GM13976 (cell line): ENCODE measurements at regions not wholly inside any gene's neighbourhood (a gene's known extent, or its start where the extent isn't known, plus 50 kb on each side); places are given as distances from the start of the nearest gene placed in this dataset.

Experiments
- DNase-seq: peaks from one replicate; pipeline ENCODE4 v3.0.0; 2012; ENCODE audit warnings: low spot score
- in situ Hi-C: fragments of 300-500 bp; cut with MboI; formaldehyde crosslinking; loops from one replicate; pipeline ENCODE4 v1.12.0; 2022; ENCODE audit warnings: low sequenced_read_pairs, mixed read lengths, inconsistent platforms; ENCODE audit not compliant: unreplicated experiment
- TF ChIP-seq, protein P1 (sequence below): IDR thresholded peaks from 2 replicates; pipeline ENCODE4 v1.5.1; 2012; ENCODE audit warnings: borderline replicate concordance, mild to moderate bottlenecking; ENCODE audit not compliant: insufficient read depth; ENCODE audit errors: extremely low read depth, missing control alignments, control extremely low read depth

GRCh38 chr4:31557437-31557836 is 837.3 kb downstream of the PCDH7 start:
- DNase-seq, result no peak
- TF ChIP-seq, protein P1, sequence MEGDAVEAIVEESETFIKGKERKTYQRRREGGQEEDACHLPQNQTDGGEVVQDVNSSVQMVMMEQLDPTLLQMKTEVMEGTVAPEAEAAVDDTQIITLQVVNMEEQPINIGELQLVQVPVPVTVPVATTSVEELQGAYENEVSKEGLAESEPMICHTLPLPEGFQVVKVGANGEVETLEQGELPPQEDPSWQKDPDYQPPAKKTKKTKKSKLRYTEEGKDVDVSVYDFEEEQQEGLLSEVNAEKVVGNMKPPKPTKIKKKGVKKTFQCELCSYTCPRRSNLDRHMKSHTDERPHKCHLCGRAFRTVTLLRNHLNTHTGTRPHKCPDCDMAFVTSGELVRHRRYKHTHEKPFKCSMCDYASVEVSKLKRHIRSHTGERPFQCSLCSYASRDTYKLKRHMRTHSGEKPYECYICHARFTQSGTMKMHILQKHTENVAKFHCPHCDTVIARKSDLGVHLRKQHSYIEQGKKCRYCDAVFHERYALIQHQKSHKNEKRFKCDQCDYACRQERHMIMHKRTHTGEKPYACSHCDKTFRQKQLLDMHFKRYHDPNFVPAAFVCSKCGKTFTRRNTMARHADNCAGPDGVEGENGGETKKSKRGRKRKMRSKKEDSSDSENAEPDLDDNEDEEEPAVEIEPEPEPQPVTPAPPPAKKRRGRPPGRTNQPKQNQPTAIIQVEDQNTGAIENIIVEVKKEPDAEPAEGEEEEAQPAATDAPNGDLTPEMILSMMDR, result no peak

GRCh38 chr4:31573554-31573953 is 853.4 kb downstream of the PCDH7 start:
- no peak for DNase-seq
- TF ChIP-seq, protein P1, result no peak
- in situ Hi-C loops, result no loop called here

More at GRCh38 chr4:31557437-31557836, 837.3 kb downstream of the PCDH7 start:
- in situ Hi-C loops, result no loop called here

DNA sequence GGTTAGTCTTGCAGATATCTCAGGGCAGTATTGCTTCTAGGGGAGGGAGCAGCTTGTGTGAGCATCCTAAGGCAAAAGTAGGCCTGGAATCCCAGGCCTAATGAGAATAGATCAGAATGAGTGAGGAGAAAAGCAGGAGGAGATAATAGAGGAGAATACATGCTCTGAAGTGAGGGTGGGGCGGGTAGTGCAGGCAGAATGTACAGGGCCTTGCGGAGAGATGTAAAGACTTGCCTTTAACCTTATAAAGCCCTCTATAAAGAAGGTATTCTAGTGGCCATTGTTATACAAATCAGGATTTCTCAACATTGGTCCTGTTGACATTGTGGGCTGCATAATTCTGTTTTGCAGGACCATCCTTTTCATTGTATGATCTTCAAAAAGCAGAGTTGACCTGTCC is 855.3 kb downstream of the PCDH7 start:
- DNase-seq, result no peak
- TF ChIP-seq, protein P1, result no peak
- in situ Hi-C loops, result no loop called here

DNA sequence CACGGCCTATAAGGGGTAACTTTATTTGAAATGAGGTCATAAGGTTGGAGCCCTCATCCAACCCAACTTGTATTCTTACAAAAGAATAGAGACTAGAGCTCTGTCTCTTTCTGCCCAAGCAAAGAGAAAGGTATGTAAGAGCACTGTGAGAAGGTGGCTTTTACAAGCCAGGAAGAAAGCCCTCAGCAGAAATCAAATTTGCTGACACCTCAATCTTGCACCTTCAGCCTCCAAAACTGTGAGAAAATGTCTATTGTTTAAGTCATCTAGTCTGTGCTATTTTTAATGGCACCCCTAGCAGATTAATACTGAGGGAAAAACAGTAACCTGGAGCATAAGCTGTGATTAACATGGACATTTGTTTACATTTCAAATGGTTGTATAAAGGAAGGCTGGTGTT is 860.7 kb downstream of the PCDH7 start:
- TF ChIP-seq, protein P1, result no peak
- in situ Hi-C loops, result no loop called here
- no peak for DNase-seq

DNA sequence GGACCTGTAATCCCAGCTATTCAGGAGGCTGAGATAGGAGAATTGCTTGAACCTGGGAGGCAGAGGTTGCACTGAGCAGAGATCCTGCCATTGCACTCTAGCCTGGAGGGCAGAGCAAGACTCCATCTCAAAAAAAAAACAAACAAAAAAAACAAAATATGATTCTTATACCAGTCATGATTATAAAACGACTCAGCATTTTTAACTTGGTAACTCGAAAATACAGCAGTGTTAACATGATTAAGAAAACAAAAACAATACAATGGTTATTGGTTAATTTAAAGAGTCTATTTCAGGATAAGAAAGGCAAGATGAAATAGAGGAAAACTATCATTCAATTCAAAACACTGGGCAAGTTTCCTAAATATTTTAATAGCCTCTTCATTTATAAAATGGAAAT is 865.3 kb downstream of the PCDH7 start:
- TF ChIP-seq, protein P1, result no peak
- no peak for DNase-seq
- in situ Hi-C loops, result no loop called here

DNA sequence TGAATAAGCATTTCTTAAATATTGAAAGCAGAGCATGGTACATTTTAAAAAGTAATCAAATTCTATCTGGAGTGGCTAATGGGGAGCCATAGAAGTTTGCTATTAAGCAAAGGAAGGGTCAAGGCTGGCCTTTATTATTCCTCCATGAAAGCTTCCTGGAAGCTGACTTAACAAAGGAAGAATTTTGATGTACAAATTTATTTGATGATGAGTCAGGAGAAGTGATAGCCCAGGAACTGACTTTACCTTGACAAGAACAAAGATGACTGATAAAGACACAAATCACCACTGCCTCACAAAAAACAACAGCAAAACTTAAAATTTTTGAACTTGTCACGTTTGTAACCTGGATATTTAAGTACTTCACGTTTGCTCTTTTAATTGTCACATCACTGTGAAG is 872.1 kb downstream of the PCDH7 start:
- TF ChIP-seq, protein P1, result no peak
- in situ Hi-C loops, result no loop called here
- no peak for DNase-seq

DNA sequence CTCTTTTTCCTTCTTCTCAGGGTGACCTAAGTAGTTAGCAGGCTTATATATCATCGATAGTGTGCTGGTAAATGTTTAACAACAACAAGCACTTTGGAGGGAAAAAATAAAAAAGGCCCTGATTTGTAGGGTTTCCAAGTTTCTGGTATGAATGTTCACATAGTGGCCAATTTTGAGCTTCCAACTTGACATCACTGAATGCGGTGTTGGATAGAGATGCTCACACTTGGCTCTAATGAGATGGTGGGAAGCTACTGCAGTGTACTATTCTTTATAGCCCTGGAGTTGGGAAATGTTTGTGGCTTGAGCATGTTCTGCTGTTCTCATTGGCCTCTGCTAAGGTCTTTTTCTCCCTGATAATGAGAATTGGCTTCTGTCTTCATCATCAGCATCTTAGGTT is 875.3 kb downstream of the PCDH7 start:
- TF ChIP-seq, protein P1, result no peak
- in situ Hi-C loops, result no loop called here
- DNase-seq, result no peak
